Thyroid gland (tissue), 4 donors: ENCODE measurements at regions not wholly inside any gene's neighbourhood (a gene's known extent, or its start where the extent isn't known, plus 50 kb on each side); places are given as distances from the start of the nearest gene placed in this dataset.

ENCODE experiments used
- POLR2A ChIP-seq, 2 donors: fragments of 450-650 bp; IDR thresholded peaks; one replicate each; pipeline ENCODE4 v1.6.1; 2017; ENCODE audit warnings: antibody characterized with exemption in 2 of 2, mild to moderate bottlenecking in 2 of 2, moderate library complexity in 1 of 2
- TF ChIP-seq, protein P1 (sequence below), 6 experiments: fragments of 200-600 bp in 3 of 6; fragments of 450-650 bp in 3 of 6; sonication (generic) in 3 of 6; IDR thresholded peaks; one replicate each; pipeline ENCODE4 v1.5.1; 2016 to 2019; ENCODE audit warnings: antibody characterized with exemption in 6 of 6, mild to moderate bottlenecking in 2 of 6, inconsistent platforms in 1 of 6, moderate library complexity in 1 of 6

GRCh38 chr11:41997844-41998401 is 538.5 kb upstream of the LRRC4C start:
- TF ChIP-seq, protein P1, sequence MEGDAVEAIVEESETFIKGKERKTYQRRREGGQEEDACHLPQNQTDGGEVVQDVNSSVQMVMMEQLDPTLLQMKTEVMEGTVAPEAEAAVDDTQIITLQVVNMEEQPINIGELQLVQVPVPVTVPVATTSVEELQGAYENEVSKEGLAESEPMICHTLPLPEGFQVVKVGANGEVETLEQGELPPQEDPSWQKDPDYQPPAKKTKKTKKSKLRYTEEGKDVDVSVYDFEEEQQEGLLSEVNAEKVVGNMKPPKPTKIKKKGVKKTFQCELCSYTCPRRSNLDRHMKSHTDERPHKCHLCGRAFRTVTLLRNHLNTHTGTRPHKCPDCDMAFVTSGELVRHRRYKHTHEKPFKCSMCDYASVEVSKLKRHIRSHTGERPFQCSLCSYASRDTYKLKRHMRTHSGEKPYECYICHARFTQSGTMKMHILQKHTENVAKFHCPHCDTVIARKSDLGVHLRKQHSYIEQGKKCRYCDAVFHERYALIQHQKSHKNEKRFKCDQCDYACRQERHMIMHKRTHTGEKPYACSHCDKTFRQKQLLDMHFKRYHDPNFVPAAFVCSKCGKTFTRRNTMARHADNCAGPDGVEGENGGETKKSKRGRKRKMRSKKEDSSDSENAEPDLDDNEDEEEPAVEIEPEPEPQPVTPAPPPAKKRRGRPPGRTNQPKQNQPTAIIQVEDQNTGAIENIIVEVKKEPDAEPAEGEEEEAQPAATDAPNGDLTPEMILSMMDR (IDR thresholded peaks at IDR 0.05), result no peak
- no peak for TF ChIP-seq POLR2A (IDR thresholded peaks at IDR 0.05)
